NCI-H446 treated with DMSO at 0.1 percent for 48 hours (cell line): ENCODE measurements at regions not wholly inside any gene's neighbourhood (a gene's known extent, or its start where the extent isn't known, plus 50 kb on each side); places are given as distances from the start of the nearest gene placed in this dataset.
"Not testable (repeated sequence)": the region's sequence is repeated elsewhere in the genome, so short reads cannot be mapped to it uniquely, and the experiment has no call there.

Experiments used
- DNase-seq: peaks from one replicate; lab custom pipeline; 2025; lab: John Stamatoyannopoulos, UW

- DNase-seq = no peak
Observed at GRCh38 chr6:164072240-164072666, 657.7 kb downstream of the QKI start.

DNA sequence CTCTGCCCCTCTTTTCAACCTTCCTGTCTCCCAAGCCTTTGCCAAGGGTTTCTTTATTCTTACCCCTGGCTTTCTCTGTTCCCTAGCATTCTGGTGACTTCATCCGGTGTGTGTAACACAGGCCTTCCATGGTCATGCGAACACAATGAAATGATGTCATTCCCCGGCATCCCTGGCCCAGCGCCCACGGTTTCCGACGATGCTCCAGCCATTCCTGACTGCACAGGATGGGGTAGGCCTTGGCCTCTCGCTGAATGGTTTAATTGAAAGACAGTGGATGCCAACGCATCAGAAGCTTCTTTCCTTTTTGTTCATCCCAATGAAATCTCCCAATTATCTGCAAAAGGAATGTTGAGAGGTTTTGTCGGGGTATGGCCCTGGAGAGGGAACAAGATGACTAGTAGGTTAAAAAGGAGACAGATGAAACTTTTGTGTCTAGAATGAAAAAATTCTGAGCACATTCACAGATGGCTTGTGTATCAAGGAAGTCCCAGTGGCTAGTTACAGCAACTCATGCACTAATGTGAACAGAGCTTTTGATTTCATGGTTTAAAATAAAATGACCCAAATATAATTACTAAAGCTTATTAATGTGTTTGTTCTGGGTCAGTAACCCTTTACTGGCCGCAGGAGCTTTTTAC lies 655.0 kb downstream of the QKI start:
- no peak for DNase-seq

GRCh38 chr6:164068527-164068926 lies 654.0 kb downstream of the QKI start:
- DNase-seq = no peak

- DNase-seq = no peak
Observed at GRCh38 chr6:164066766-164067165, 652.2 kb downstream of the QKI start.

DNA sequence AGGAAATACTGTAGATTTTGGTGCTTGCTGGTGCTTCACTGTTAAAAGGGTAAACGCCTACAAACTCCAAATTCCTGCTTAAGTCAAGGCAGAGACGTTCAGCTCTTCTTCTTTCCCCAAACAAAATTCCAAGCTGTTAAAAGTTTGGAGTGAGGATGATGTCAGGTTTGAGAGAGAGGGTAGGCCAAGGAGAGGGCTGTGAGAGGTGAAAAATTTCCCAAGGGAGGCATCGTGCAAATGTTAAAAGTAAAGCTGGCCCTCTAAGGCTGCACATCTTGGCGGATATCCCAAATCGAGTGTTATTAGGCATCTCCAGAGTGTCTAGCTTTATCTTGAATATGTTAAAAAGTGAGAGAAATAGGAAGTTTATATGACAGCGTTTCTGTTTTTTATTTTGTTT lies 651.8 kb downstream of the QKI start:
- DNase-seq = no peak

DNA sequence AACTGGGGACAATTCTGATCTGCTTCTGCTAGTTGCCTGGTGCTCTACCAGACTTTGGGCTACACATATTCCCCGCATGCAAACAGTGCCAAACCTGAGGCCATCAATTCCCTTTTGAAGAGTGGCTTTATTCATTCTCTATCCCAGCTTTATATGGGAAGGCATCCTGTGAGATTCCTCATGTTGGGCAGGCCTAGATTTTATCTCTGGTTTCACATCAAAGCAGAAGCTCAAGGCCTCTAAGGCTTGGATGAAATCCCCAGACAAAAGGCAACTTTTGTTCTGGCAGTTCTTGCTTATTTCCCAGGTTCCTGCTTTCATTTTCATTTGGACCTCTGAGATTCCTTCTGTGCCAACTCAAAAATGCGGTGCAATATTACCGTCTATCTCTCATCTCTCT lies 648.8 kb downstream of the QKI start:
- DNase-seq = no peak

DNA sequence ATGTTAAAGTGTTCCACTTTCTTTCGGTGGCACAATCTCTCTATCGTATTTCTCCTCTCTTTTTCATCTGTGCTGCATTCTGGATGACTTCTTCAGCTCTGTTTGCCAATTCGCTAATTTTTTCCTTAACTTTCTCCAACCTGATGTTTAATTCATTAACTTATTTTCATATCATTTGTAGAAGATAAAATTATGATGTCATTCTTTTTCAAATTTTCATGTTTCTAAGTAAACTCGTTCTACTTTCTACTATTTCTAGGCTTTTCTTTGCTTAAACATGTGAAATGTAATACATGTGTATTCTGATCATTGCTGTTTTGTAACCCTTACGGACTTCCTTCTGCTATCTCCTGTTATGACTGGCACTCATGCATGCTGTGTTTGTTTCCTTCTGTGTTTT lies 648.4 kb downstream of the QKI start:
- DNase-seq = no peak

DNA sequence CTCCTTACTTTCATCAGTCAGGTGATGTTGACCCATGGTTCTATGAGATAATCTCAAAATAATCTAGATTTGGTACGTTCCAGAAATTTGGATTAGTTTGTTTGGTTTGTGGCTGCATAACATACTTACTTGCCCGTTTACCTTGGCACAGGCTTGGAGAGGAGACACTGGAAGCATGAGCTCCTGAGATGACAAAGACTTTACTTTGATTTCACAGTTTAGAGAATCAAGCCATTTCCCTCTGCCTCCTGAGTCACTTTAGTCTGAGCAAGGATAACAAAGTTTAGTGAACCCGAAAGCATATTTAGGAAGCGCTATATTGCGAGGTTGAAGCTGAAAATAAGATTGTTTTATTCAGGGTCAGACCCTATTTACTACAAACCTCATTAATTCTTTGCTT lies 643.4 kb downstream of the QKI start:
- DNase-seq = no peak

GRCh38 chr6:164051427-164051826 lies 636.9 kb downstream of the QKI start:
- no peak for DNase-seq

DNA sequence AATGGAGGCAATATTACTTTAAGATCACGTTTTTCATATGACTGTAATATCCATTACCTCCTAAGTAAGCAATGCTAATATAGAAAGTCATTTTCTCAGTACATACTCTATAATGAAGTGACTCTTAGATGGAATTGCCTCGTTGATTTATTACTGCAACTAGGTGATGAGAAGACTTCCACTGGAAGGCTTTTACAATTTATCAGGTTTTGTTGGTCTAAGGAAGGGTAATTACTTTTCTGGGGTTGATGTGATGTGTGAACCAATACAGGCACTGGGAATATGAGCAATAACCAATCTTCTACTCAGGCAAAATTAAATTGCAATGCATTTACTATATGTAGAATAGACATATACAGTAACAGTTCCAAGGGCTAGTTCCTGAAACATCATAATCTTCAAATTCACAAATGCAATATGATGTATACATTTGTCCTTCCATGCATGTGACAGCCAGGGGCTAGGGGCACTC lies 635.0 kb downstream of the QKI start:
- DNase-seq = no peak

- DNase-seq = no peak
Observed at GRCh38 chr6:164048840-164049516, 634.5 kb downstream of the QKI start.

DNA sequence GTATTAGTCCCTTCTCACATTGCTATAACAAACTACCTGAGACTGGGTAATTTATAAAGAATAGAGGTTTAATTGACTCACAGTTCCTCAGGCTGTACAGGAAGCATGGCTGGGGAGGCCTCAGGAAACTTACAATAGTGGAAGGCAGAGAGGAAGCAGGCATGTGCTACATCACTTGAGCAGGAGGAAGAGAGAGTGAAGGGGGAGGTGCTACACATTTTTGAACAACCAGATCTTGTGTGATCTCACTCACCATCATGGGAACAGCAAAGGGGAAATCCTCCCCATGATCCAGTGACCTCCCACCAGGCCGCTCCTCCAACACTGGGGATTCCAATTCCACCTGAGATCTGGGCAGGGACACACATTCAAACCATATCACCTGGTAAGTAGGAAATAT lies 630.6 kb downstream of the QKI start:
- DNase-seq = no peak

DNA sequence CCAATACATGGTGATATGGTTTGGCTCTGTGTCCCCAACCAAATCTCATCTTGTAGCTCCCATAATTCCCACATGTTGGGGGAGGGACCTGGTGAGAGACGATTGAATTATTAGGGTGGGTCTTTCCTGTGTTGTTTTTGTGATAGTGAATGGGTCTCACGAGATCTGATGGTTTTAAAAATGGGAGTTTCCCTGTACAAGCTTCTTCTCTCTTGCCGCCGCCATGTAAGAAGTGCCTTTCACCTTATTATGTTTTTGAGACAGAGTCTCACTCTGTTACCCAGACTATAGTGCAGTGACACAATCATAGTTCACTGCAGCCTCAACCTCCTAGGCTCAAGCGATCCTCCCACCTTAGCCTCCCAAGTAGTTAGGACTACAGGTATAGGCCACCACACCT lies 629.1 kb downstream of the QKI start:
- not testable (repeated sequence) for DNase-seq

GRCh38 chr6:164042212-164042611 lies 627.7 kb downstream of the QKI start:
- no peak for DNase-seq

GRCh38 chr6:164040994-164041393 lies 626.5 kb downstream of the QKI start:
- DNase-seq = no peak

- no peak for DNase-seq
Observed at GRCh38 chr6:164039954-164040375, 625.4 kb downstream of the QKI start.

GRCh38 chr6:164037171-164037870 lies 622.8 kb downstream of the QKI start:
- no peak for DNase-seq

- no peak for DNase-seq
Observed at GRCh38 chr6:164035900-164036485, 621.5 kb downstream of the QKI start.

- no peak for DNase-seq
Observed at GRCh38 chr6:164034602-164035140, 620.2 kb downstream of the QKI start.

DNA sequence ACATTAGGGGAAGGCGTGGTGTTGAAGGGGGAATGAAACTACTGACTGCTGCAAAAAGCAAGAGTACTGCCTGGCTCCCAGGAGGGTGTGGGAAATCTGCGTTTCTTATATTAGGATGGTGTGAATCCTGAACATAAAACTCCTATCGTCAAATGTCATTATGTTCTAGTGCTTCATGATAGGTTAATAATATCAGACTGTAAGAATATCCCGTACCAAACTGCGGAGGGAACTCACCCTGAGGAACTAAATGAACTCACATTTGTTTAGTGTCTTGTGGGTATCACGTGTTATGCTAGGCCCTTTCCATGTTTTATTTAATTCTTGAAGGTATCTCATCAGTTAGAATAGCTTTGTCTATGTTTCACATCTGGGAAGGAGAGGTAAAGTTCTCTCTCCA lies 610.7 kb downstream of the QKI start:
- no peak for DNase-seq

DNA sequence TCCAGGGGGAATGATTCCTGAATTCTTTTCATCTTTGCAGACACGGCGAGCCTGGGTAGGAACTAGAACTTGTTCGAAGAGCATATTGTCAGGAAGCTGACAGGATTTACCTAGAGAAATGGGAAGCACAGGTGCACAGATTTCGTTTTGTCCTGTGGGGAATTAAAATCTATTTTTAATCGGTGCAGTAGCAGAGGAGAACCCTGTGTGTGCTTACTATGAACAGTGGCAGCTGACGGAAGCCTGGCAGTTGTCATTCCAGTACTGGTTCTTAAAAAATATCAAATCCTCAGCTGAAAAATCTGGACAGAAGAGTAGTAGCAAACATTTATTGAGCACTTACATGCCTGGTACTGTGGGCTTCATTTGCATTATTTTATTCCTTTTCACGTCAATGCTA lies 609.0 kb downstream of the QKI start:
- DNase-seq = no peak

GRCh38 chr6:164022632-164023031 lies 608.1 kb downstream of the QKI start:
- DNase-seq = no peak
